ENCODE measurements at regions not wholly inside any gene's neighbourhood (a gene's known extent, or its start where the extent isn't known, plus 50 kb on each side); places are given as distances from the start of the nearest gene placed in this dataset.

DNA sequence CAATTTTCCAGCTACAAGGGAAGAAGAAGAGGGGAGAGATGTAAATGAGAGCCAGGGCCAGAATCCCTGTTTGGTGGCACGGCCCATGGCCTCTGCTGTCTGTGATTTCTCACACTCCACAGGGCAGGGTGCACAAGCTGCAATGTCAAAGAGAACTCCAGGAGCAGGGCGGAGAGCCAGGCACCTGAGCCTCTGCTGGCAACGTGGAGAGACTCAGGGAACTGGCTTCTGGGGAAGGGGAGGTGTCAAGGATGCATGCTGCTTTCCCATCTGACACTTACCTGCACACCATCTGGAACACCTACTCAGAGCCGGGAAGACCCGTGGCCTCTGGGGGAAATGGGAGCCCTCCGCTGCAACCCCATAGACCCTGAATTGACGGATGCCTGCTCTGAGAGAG is 507.5 kb upstream of the NR2F2 start:
- TF ChIP-seq EZH2 (IDR thresholded peaks at IDR 0.05; ENCODE audit: borderline replicate concordance, low read length) (no peak), CTCF (IDR thresholded peaks at IDR 0.05; ENCODE audit: low read length) (no peak)
